ENCODE measurements at regions not wholly inside any gene's neighbourhood (a gene's known extent, or its start where the extent isn't known, plus 50 kb on each side); places are given as distances from the start of the nearest gene placed in this dataset.
A peak's percentile ranks its signal among the peaks of the same experiment; 100 is the strongest.

- 3% methylated on average over 2 of the region's 2 CpGs for WGBS (ENCODE audit: low lambda C conversion rate)
- no peak overlapping the region for H3K4me2 ChIP-seq (ENCODE audit: low read depth, low read length)
Observed at GRCh38 chr6:48542191-48542590, 431.2 kb upstream of the PTCHD4 start.

GRCh38 chr6:48541649-48542048, 430.7 kb upstream of the PTCHD4 start:
- Histone ChIP-seq H3K79me2 (ENCODE audit: insufficient read depth, low read length) (no peaks in the 10 kb centered on the region), H3K4me1 (ENCODE audit: insufficient read depth, low read length) (no peaks in the 10 kb centered on the region), H3K9me3 (ENCODE audit: low read length) (0 out of 2 replicates have a peak, but pooled peaks cover 5% of the 10 kb centered on the region), H3K36me3 (replicated peaks in 1 of 2; ENCODE audit: control insufficient read depth in 1 of 2, insufficient read depth in 2 of 2, low read length in 2 of 2) (no peaks in the 10 kb centered on the region), H3K27ac (ENCODE audit: extremely low read length, insufficient read depth, low read length) (no peak overlapping the region), H3K4me2 (ENCODE audit: low read depth, low read length) (no peak overlapping the region), H2AFZ (ENCODE audit: low read length) (no peak overlapping the region), H3K4me3 (replicated peaks in 1 of 3; ENCODE audit: insufficient read depth in 1 of 3, low read depth in 2 of 3, low read length in 3 of 3) (no peak overlapping the region), H4K20me1 (ENCODE audit: insufficient read depth, low read length) (no peaks in the 10 kb centered on the region), H3K9ac (ENCODE audit: insufficient read depth, low read depth, low read length) (no peak overlapping the region), H3K27me3 (ENCODE audit: control insufficient read depth in 1 of 2, insufficient read depth in 2 of 2, low read length in 2 of 2) (no peaks in the 10 kb centered on the region)
- no peak for DNase-seq (ENCODE audit: low spot score)
- in situ Hi-C loops (cut with HindIII; ENCODE audit: extremely low pct_ligation_motif_present, low pct_unique_long_range_greater_than_20kb): no loop called here
- intact Hi-C loops (cut with micrococcal nuclease; ENCODE audit: unreplicated experiment): no loop called here
- ChIA-PET CTCF (ENCODE audit: low intra/inter-chr PET ratio, low total read pairs) (no interaction called here), POLR2A (no interaction called here)
- FAIRE-seq: no peak
- no peak for ATAC-seq
- BruUV-seq (replicated peaks): no TSS peak
- TF ChIP-seq GPBP1L1 (CRISPR knock-in tag; IDR thresholded peaks at IDR 0.05) (no peak), ZNF800 (CRISPR knock-in tag; IDR thresholded peaks at IDR 0.05) (no peak), DMAP1 (CRISPR knock-in tag; IDR thresholded peaks at IDR 0.05) (no peak), GABPB1 (CRISPR knock-in tag; IDR thresholded peaks at IDR 0.05) (no peak)

More at GRCh38 chr6:48542191-48542590, 431.2 kb upstream of the PTCHD4 start:
- ATAC-seq: no peak
- no peak for DNase-seq (ENCODE audit: low spot score)
- H3K9me3 ChIP-seq (ENCODE audit: low read length): 0 out of 2 replicates have a peak, but pooled peaks cover 5% of the 10 kb centered on the region
- no peak overlapping the region for H3K4me3 ChIP-seq (replicated peaks in 1 of 3; ENCODE audit: insufficient read depth in 1 of 3, low read depth in 2 of 3, low read length in 3 of 3)
- POLR2A ChIA-PET: no interaction called here
- no peaks in the 10 kb centered on the region for H3K36me3 ChIP-seq (replicated peaks in 1 of 2; ENCODE audit: control insufficient read depth in 1 of 2, insufficient read depth in 2 of 2, low read length in 2 of 2)
- H3K27ac ChIP-seq (ENCODE audit: extremely low read length, insufficient read depth, low read length): no peak overlapping the region
- H3K27me3 ChIP-seq (ENCODE audit: control insufficient read depth in 1 of 2, insufficient read depth in 2 of 2, low read length in 2 of 2): no peaks in the 10 kb centered on the region
- intact Hi-C loops (cut with micrococcal nuclease; ENCODE audit: unreplicated experiment) (no loop called here), in situ Hi-C loops (cut with HindIII; ENCODE audit: extremely low pct_ligation_motif_present, low pct_unique_long_range_greater_than_20kb) (no loop called here)
- no peak overlapping the region for H2AFZ ChIP-seq (ENCODE audit: low read length)
- CTCF ChIA-PET (ENCODE audit: low intra/inter-chr PET ratio, low total read pairs): no interaction called here
- 0 out of 2 replicates have a peak, but pooled peaks have one; percentile 10 for TF ChIP-seq CEBPB (IDR thresholded peaks at IDR 0.05; ENCODE audit: borderline replicate concordance, low read depth, low read length)
- TF ChIP-seq TBX2 (CRISPR knock-in tag; IDR thresholded peaks at IDR 0.05; ENCODE audit: borderline replicate concordance): no peak
- no peak overlapping the region for H3K9ac ChIP-seq (ENCODE audit: insufficient read depth, low read depth, low read length)
- no peaks in the 10 kb centered on the region for H3K79me2 ChIP-seq (ENCODE audit: insufficient read depth, low read length)
- no TSS peak for BruUV-seq (replicated peaks)
- no peaks in the 10 kb centered on the region for H4K20me1 ChIP-seq (ENCODE audit: insufficient read depth, low read length)
- no peak for FAIRE-seq
- no peaks in the 10 kb centered on the region for H3K4me1 ChIP-seq (ENCODE audit: insufficient read depth, low read length)
